Trophoblast cell (in vitro differentiated cells and primary cell): ENCODE measurements at regions not wholly inside any gene's neighbourhood (a gene's known extent, or its start where the extent isn't known, plus 50 kb on each side); places are given as distances from the start of the nearest gene placed in this dataset.
"Not testable (repeated sequence)": the region's sequence is repeated elsewhere in the genome, so short reads cannot be mapped to it uniquely, and the experiment has no call there.

Experiments used
- DNase-seq, 2 donors: peaks; one replicate each; pipeline ENCODE4 v3.0.0-alpha.2; 2016
- H2AFZ ChIP-seq: 2 replicates; pipeline ENCODE4 v1.6.1; 2013; ENCODE audit warnings: low read length, moderate library complexity, mild to moderate bottlenecking; ENCODE audit not compliant: insufficient read depth, poor library complexity
- H2AK5ac ChIP-seq: 2 replicates; pipeline ENCODE4 v1.6.1; 2013; ENCODE audit warnings: mild to moderate bottlenecking, low read length
- H2BK120ac ChIP-seq: 2 replicates; pipeline ENCODE4 v1.6.1; 2013; ENCODE audit warnings: low read length, mild to moderate bottlenecking, moderate library complexity; ENCODE audit not compliant: insufficient read depth, poor library complexity
- H2BK12ac ChIP-seq: 2 replicates; pipeline ENCODE4 v1.6.1; 2013; ENCODE audit warnings: mild to moderate bottlenecking, low read length, moderate library complexity
- H2BK5ac ChIP-seq: 2 replicates; pipeline ENCODE4 v1.6.1; 2013; ENCODE audit warnings: low read length, low read depth, moderate library complexity, mild to moderate bottlenecking; ENCODE audit not compliant: poor library complexity
- H3K14ac ChIP-seq: 2 replicates; pipeline ENCODE4 v1.6.1; 2013; ENCODE audit warnings: mild to moderate bottlenecking, low read length
- H3K18ac ChIP-seq: 2 replicates; pipeline ENCODE4 v1.6.1; 2013; ENCODE audit warnings: mild to moderate bottlenecking, low read length
- H3K23ac ChIP-seq: 2 replicates; pipeline ENCODE4 v1.6.1; 2013; ENCODE audit warnings: low read length
- H3K27ac ChIP-seq: 2 replicates; pipeline ENCODE4 v1.5.1; 2013; ENCODE audit warnings: low read depth, mild to moderate bottlenecking, inconsistent platforms, low read length, moderate library complexity
- H3K27me3 ChIP-seq: 2 replicates; pipeline ENCODE4 v1.6.1; 2013; ENCODE audit warnings: inconsistent platforms, mild to moderate bottlenecking, low read length, moderate library complexity; ENCODE audit not compliant: insufficient read depth
- H3K36me3 ChIP-seq, 2 experiments: 1 replicate in 1 of 2; 2 replicates in 1 of 2; pipeline ENCODE4 v1.6.1; 2013; ENCODE audit warnings: low read length in 2 of 2, mild to moderate bottlenecking in 2 of 2, moderate library complexity in 1 of 2; ENCODE audit not compliant: insufficient read depth in 2 of 2, control insufficient read depth in 1 of 2
- H3K4ac ChIP-seq: 2 replicates; pipeline ENCODE4 v1.6.1; 2013; ENCODE audit warnings: low read depth, mild to moderate bottlenecking, low read length, moderate library complexity
- H3K4me1 ChIP-seq, 2 experiments: 1 replicate in 1 of 2; 2 replicates in 1 of 2; pipeline ENCODE4 v1.6.1; 2013; ENCODE audit warnings: low read length in 2 of 2, mild to moderate bottlenecking in 2 of 2, moderate library complexity in 1 of 2; ENCODE audit not compliant: insufficient read depth in 2 of 2, control insufficient read depth in 1 of 2
- H3K4me2 ChIP-seq: 2 replicates; pipeline ENCODE4 v1.6.1; 2013; ENCODE audit warnings: inconsistent platforms, mild to moderate bottlenecking, low read length, moderate library complexity
- H3K4me3 ChIP-seq: 2 replicates; pipeline ENCODE4 v1.5.1; 2013; ENCODE audit warnings: mild to moderate bottlenecking, low read depth, low read length, inconsistent platforms
- H3K79me1 ChIP-seq: one replicate; pipeline ENCODE4 v1.6.1; 2013; ENCODE audit warnings: low read length
- H3K79me2 ChIP-seq: 2 replicates; pipeline ENCODE4 v1.6.1; 2013; ENCODE audit warnings: low read length, mild to moderate bottlenecking; ENCODE audit not compliant: control insufficient read depth, insufficient read depth, poor library complexity
- H3K9ac ChIP-seq: 2 replicates; pipeline ENCODE4 v1.6.1; 2013; ENCODE audit warnings: mild to moderate bottlenecking, low read length
- H3K9me3 ChIP-seq: 2 replicates; pipeline ENCODE4 v1.6.1; 2013; ENCODE audit warnings: low read depth, mild to moderate bottlenecking, control low read depth, inconsistent platforms, low read length; ENCODE audit not compliant: insufficient read depth
- H4K12ac ChIP-seq: 2 replicates; pipeline ENCODE4 v1.6.1; 2013; ENCODE audit warnings: low read depth, mild to moderate bottlenecking, low read length, moderate library complexity
- H4K8ac ChIP-seq: 2 replicates; pipeline ENCODE4 v1.6.1; 2013; ENCODE audit warnings: low read depth, mild to moderate bottlenecking, low read length, moderate library complexity
- H4K91ac ChIP-seq: one replicate; pipeline ENCODE4 v1.6.1; 2013; ENCODE audit warnings: low read depth, mild to moderate bottlenecking, low read length, moderate library complexity
- WGBS: extraction: QIAGEN DNeasy Blood & Tissue Kit; methylation state at CpG from one replicate; pipeline ENCODE4 v1.1.7; 2013; ENCODE audit warnings: missing lambda C conversion rate; ENCODE audit not compliant: insufficient read length, insufficient coverage; ENCODE audit errors: extremely low coverage; 5-methylcytosine and 5-hydroxymethylcytosine counted together

- no peak overlapping the region for H4K12ac ChIP-seq
- no peak overlapping the region for H4K8ac ChIP-seq
- no peaks in the 10 kb centered on the region for H3K36me3 ChIP-seq
- no peak overlapping the region for H3K23ac ChIP-seq
- no peaks in the 10 kb centered on the region for H3K79me2 ChIP-seq
- H3K4me2 ChIP-seq, result no peak overlapping the region
- H3K27ac ChIP-seq, result no peak overlapping the region
- no peaks in the 10 kb centered on the region for H3K27me3 ChIP-seq
- no peaks in the 10 kb centered on the region for H3K9me3 ChIP-seq
- H2BK120ac ChIP-seq, result no peak overlapping the region
- no peak overlapping the region for H3K4ac ChIP-seq
- no peak overlapping the region for H2BK12ac ChIP-seq
- no peak overlapping the region for H2BK5ac ChIP-seq
- WGBS, result no CpG with 5 or more reads among the region's 1 CpG
- no peak overlapping the region for H3K14ac ChIP-seq
- H3K4me1 ChIP-seq, result no peaks in the 10 kb centered on the region
- H3K4me3 ChIP-seq, result no peak overlapping the region
- H3K18ac ChIP-seq, result no peak overlapping the region
- no peak overlapping the region for H2AFZ ChIP-seq
- no peak overlapping the region for H2AK5ac ChIP-seq
- no peak overlapping the region for H3K9ac ChIP-seq
- no peak for DNase-seq
- H4K91ac ChIP-seq, result no peak overlapping the region
- H3K79me1 ChIP-seq, result no peaks in the 10 kb centered on the region
These were observed 385.0 kb downstream of the DSEL start for GRCh38 chr18:67131498-67131897.

- H3K18ac ChIP-seq, H3K23ac ChIP-seq, H3K9ac ChIP-seq, H3K4me1 ChIP-seq, H3K4ac ChIP-seq, H3K79me1 ChIP-seq, H3K9me3 ChIP-seq, H3K14ac ChIP-seq, H4K12ac ChIP-seq, H2AFZ ChIP-seq, DNase-seq, H4K8ac ChIP-seq, H3K4me2 ChIP-seq, H2BK12ac ChIP-seq, H2BK5ac ChIP-seq, H4K91ac ChIP-seq, H3K27ac ChIP-seq, H2BK120ac ChIP-seq, H3K79me2 ChIP-seq, H3K36me3 ChIP-seq, H3K4me3 ChIP-seq, H2AK5ac ChIP-seq, H3K27me3 ChIP-seq: not testable (repeated sequence)
- no CpG with 5 or more reads among the region's 32 CpGs for WGBS
These were observed 389.8 kb downstream of the DSEL start for GRCh38 chr18:67126751-67127150.

GRCh38 chr18:67123901-67124300 lies 392.6 kb downstream of the DSEL start:
- Histone ChIP-seq H3K4me2 (no peak overlapping the region), H3K27me3 (no peaks in the 10 kb centered on the region), H2AFZ (no peak overlapping the region), H2BK12ac (no peak overlapping the region), H4K8ac (no peak overlapping the region), H3K23ac (no peak overlapping the region), H2BK120ac (no peak overlapping the region), H3K27ac (no peak overlapping the region), H3K79me1 (peaks cover 3% of the 10 kb centered on the region), H2AK5ac (no peak overlapping the region), H3K4me3 (no peak overlapping the region), H3K4me1 (peaks cover 3 to 6% of the 10 kb centered on the region in 2 experiments), H3K9ac (no peak overlapping the region), H4K12ac (no peak overlapping the region), H3K79me2 (no peaks in the 10 kb centered on the region), H3K18ac (no peak overlapping the region), H3K14ac (no peak overlapping the region), H3K4ac (no peak overlapping the region), H4K91ac (no peak overlapping the region), H3K36me3 (no peaks in the 10 kb centered on the region), H2BK5ac (no peak overlapping the region), H3K9me3 (no peaks in the 10 kb centered on the region)
- DNase-seq, result no peak
- no CpG with 5 or more reads among the region's 1 CpG for WGBS

GRCh38 chr18:67117804-67118203 lies 398.7 kb downstream of the DSEL start:
- H3K79me1 ChIP-seq, result peaks cover 8% of the 10 kb centered on the region
- no peak overlapping the region for H3K4me2 ChIP-seq
- no peak overlapping the region for H2BK120ac ChIP-seq
- no peak overlapping the region for H3K9ac ChIP-seq
- H2BK12ac ChIP-seq, result peak overlapping the region; percentile 47
- H3K79me2 ChIP-seq, result no peaks in the 10 kb centered on the region
- no peak overlapping the region for H3K4ac ChIP-seq
- H4K8ac ChIP-seq, result no peak overlapping the region
- H3K4me3 ChIP-seq, result no peak overlapping the region
- H3K18ac ChIP-seq, result no peak overlapping the region
- H4K12ac ChIP-seq, result no peak overlapping the region
- peak overlapping the region; percentile 50 for H4K91ac ChIP-seq
- no peaks in the 10 kb centered on the region for H3K9me3 ChIP-seq
- H3K14ac ChIP-seq, result no peak overlapping the region
- H3K27me3 ChIP-seq, result no peaks in the 10 kb centered on the region
- peaks cover 10 to 16% of the 10 kb centered on the region in 2 experiments for H3K4me1 ChIP-seq
- H3K23ac ChIP-seq, result no peak overlapping the region
- DNase-seq, result no peak
- H2AK5ac ChIP-seq, result no peak overlapping the region
- peak overlapping the region; percentile 11 for H2BK5ac ChIP-seq
- no peak overlapping the region for H2AFZ ChIP-seq
- H3K36me3 ChIP-seq, result no peaks in the 10 kb centered on the region
- peak overlapping the region; percentile 35 for H3K27ac ChIP-seq
